ENCODE measurements at regions not wholly inside any gene's neighbourhood (a gene's known extent, or its start where the extent isn't known, plus 50 kb on each side); places are given as distances from the start of the nearest gene placed in this dataset.
"Not testable (repeated sequence)": the region's sequence is repeated elsewhere in the genome, so short reads cannot be mapped to it uniquely, and the experiment has no call there.

DNA sequence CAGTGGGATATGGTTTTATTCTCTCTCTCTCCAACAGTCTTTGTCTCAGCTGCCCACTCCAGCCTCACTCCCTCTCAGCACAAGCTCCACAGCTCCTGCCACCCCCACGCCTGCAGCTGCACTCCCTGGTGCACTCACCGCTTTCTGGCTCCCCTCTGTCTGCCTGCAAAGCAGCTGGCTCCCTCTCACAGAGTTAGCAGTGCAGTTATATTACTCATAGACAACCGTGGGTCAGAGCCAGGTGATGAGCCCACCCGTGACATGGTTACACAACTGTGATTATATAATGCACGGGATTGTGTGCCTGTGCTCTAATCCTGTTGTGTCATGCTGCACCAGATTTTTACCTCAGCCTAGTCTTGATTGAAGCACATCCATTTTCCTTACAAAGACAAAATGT, 276.9 kb upstream of the CHAC2 start:
- no peak for DNase-seq (ENCODE audit: low spot score)

DNA sequence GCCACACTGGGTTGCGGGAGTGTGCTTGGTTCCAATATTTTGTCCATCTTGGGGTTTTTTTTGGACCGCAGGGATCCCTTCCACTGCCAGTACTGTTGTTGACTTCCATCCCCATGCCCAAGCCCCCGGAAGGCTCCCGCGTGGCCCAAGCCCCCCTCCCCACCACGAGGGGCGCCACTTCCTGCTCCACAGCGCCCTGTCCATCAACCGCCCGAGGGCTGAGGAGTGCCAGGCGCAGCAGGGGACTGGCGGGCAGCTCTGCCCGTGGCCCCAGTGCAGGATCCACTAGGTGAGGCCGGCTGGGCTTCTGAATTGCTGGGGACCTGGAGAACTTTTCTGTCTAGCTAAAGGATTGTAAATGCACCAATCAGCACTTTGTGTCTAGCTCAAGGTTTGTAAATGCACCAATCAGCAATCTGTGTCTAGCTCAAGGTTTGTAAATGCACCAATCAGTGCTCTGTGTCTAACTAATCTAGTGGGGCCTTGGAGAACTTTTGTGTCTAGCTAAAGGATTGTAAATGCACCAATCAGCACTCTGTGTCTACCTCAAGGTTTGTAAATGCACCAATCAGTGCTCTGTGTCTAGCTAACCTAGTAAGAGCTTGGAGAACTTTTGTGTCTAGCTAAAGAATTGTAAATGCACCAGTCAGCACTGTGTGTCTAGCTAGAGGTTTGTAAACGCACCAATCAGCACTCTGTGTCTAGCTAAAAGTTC, 281.3 kb upstream of the CHAC2 start:
- DNase-seq (ENCODE audit: low spot score): not testable (repeated sequence)

DNA sequence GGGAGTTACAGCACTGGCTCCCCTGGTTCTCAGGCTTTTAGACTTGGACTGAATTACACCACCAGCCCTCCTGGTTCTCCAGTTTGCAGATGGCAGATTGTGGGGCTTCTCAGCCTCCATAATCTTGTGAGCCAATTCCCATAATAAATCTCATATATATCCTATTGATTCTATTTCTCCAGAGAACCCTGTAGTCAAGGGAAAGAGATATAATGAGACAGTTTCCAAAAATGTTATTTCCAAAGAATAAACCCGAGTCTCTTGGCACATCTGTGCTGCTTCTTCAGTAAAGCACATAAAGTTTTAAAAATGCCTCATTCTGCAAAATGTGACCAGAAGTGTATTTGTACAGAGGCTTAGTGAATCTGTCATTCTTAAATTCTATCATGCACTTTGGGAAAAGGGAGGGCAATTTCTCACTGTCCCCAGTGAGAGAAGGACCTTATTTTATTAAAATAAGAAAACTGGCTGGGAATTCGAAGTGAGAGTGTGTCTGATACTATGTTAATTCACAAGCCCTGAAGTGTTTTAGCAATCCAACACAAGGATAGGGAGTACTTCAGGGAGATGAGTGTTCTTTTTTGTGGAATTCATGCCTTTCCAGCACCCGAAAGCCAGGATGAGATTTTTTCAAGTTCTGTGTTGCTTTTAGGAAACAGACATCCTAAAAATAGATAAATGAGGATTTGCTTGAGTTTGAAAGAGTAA, 282.4 kb upstream of the CHAC2 start:
- no peak for DNase-seq (ENCODE audit: low spot score)

DNA sequence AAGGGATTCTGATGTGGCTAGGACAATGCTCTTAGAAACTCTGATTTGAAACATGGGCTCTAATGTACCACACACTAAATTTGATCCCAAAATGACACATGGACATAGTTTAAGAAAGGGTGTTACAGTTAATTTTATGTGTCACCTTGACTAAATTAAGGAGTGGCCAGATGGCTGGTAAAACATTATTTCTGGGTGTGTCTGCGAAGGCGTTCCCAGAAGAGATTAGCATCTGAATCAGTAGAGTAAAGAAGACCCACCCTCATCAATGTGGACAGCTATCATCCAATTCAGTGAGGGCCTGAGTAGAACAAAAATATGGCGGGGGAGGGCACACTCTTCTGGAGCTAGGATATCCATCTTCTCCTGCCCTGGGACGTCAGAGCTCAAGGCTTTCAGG, 283.1 kb upstream of the CHAC2 start:
- DNase-seq (ENCODE audit: low spot score): no peak

DNA sequence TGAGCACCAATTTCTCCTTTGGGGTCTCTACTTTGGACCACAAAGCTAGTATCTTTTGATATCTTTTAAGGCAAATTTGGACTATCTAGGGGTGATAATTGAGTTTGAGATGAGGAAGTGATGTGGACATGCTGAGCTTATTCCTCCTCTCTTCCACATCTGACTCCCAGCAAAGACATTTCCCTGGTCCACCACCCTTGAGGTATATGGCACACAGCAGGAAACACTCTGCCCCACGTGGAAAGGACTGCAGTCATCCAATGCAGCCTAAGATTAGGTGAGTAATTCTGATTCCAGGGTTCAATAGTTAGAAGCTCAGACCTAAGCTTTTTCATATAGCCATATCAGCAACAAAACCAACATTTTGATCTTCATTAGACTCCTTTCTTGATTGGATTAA, 290.1 kb upstream of the CHAC2 start:
- DNase-seq (ENCODE audit: low spot score): no peak

DNA sequence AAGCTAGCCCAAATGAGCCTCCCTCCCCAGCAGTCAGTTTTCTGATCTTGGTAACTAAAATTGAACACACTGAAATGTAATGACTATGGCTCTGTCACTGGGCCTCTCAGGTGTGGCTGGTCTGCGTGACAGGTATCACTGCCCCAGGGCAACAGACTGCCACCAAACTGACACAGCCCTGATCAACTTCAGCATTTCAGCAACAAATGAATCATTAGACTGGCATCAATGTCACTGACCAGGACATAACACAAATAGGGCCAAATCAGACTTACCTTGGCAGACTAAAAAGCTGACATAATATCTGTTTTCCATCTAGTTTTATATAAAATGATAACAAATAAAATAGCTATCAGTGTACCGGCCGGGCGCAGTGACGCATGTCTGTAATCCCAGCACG, 290.8 kb upstream of the CHAC2 start:
- DNase-seq (ENCODE audit: low spot score): no peak

DNA sequence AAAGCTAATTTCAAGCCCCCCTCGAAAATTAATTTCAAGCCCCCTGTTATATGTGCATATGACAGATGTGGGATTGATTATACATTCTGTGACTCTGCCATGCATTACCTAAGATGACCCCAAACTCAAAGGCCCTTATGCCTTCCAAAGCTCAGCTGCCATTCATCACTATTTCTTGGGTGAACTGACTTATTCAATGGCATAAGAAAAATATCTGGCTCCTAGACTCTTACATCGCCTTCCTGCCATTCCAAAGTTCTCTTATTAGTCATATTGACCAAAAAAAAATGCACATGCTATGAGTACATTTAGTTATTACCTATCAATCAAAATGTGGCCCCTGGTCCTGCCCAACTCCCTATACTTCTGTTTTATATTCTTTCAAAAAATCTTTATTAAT, 291.8 kb upstream of the CHAC2 start:
- DNase-seq (ENCODE audit: low spot score): no peak

DNA sequence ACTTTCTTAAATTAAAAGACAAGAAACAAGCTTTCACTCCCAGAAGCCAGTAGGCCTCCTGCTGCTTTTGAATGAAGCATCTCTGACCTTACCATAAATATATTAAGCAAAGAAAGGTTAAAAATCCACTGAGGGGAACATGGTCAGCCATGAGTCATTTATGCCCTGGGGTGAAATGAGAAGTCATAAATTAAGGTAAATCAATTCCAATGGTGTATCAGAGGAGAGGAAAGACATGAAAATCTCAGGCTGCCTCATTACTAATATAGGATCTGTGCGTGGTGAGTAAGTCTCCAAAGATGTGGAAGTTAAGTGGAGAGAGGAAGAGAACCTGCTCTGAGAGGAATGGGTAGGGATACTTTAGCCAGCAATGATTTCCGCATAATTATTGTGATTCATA, 292.3 kb upstream of the CHAC2 start:
- DNase-seq (ENCODE audit: low spot score): no peak

DNA sequence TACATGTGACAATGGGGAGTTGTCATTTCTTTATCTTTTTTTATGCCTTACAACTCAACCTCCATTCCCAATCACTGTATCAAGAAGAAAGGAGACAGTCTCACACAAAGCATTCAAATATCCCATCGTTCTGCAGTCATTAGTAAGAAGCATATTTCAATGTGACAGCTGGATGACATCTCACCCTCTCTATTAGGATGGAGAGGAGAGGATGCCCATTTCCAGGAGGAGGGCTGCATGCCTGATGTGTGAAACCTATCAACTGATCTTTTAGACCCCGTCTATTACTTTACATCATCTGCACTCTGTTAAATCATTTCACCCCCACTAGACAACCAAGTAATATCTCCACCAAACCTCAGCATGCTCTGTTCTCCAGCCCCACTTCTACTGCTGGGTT, 292.7 kb upstream of the CHAC2 start:
- no peak for DNase-seq (ENCODE audit: low spot score)

DNA sequence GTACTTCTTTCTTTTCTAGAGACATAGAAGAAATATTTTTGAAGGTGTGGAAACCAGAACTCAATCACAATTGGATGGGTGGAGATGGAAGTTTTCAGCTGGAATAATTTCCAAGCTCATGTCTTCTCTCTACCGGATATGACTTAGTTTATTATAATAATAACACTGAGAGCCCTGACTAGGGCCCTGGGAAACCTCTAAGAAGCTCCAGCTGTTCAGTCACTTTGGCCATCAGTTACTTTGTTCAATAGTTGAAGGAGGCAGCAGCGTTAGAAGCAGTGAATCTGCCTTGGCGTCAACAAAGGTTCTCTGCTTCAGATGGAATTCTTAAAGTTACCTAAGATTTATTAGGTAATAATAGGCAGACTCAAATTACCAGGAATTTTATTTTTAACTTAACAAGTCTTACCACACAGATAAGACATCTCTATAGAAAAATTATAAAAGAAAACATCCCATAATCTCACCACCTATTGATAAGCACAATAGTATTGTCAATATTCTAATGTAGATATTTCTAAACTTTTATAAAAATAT, 293.8 kb upstream of the CHAC2 start:
- DNase-seq (ENCODE audit: low spot score): no peak

DNA sequence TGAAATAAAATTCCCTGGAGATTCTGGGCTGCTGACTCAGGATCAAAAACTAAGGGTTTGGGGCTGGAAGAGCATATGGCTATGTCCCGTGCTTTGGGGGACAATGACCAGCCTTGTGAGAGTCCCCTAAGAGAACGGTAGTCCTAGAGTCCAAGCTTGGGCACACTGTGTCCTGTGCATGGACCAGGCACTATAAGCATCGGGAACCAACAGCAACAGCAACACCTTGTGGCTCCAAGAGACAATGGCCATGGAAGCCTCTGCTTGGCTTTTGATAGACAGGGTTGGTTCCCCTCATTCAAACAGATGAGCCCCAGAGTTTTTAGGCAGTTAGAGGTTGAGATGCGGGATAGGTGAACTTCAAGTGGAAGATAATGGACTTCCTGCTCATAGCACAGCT, 294.4 kb upstream of the CHAC2 start:
- DNase-seq (ENCODE audit: low spot score): no peak

DNA sequence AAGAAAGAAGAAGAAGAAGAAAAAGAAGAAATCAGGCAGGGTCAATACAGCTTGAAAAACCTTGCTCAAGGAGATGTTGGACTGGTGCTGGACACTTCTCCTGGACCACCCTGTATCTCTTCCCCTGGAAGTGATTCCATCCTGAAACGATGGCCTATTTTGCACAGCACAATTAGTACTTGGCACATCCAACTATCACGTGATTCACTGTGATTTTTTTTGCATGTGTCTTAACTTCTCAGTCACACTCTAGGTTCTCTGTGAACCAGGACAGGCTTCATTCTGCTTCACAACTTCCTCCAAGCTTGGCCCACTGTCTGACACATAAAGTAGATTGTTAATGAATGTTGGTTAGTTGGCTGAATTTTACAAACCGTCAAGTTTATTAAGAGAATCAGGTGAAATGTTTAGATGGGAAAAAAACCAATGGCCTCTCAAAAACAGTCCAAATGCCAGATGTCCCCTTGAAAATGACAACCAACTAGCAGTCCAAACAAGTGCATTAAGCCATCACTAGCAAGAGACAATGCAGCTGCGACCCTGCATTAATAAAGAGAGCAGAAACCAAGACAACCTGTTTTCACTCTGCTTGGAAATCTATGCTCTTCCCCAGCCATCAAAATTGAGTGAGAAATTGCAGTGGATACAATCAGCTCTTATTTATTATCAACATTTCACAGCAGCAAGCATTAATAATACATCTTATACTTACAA, 300.0 kb upstream of the CHAC2 start:
- no peak for DNase-seq (ENCODE audit: low spot score)

DNA sequence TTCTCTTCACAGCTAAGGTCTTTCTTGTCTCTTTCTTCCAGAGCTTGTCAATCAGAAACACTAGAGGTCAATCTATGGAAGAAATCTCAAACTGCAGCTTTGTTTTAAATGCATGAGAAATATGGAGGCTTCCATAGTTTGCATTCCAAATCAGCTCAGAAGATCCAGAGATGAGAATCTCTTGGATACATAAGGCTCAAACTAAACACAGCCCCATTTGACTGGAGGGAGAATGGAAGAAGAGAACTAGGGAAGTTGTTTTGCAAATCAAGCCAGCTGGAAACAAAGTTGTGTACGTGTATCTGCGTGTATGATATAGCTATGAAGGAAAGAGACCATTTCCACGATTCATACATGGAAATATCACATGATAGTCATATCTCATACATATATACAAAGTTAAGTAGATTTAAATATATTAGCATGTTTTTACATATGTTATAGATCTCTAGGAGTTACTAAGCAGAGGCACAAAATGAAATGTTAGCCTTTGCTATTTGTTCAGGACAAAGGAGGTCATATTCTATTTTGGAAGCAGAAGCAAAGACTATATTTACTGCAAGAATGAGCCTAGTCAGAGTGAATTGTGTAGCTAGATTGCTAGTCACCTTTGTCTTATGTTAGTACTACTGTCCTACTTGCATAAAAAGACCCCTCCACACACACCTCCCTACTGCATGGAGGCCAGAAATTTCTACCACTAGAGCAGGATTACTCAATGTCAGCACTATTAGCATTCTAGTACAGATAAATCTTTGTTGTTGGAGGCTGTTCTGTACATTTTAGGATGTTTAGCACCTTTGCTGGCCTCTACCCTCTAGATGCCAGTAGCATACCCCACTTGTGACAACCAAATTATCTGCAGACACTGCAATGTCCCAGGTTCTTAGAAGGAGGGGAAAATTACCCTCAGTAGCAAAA, 303.5 kb upstream of the CHAC2 start:
- no peak for DNase-seq (ENCODE audit: low spot score)

DNA sequence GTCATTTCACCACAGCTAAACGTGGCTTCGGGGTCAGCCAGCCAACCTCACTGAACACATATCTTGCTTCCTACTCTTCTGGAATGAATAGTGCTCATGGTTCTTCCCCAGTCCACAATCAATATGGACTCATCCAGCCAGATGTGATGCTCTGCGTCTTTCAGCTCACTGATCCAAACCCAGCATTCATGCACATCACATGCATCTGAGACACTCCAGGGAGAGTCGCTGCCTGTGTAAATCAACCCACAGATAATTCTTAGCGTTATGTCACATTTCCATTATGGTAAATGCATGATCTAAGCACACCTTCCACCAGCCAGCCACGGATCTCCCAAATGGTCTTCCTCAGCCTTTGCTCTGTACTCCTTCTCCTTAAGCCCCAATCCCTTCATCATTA, 306.7 kb upstream of the CHAC2 start:
- no peak for DNase-seq (ENCODE audit: low spot score)

DNA sequence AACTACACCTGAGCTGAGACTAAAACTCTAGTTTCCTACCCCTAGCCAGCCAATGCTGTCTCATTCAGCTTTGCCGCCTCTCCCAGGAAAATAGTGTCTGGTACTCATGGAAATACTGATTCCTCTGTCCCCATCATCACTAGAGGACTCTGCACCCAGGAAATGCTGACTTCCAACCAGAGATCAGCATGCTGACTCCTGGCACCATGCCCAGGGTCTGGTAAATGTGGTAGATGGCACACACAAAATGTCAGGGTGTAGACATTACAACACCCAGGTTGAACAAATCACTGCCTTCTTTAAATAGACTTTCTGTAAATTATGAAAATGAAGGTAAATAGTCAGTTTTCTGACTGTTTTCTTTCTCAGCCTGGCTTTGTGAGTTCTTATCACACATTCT, 307.3 kb upstream of the CHAC2 start:
- no peak for DNase-seq (ENCODE audit: low spot score)

DNA sequence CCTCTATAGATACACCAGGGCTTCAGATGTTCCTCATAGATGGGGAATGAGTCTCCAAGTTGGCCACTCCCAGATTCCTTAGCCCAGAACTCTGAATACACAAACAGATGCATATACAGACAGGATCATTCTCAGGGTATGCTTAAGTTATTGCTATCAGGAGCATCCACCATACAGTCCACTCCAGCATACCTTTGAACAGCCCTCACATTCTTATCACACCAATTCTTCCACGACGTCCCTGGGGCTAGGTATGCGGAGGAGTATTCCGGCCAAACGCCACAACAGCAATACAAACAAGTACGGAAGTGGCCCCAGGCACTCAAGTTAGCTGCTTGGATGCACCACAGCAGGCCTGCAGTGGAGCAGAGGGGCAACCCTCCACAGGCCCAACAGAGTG, 312.5 kb upstream of the CHAC2 start:
- DNase-seq (ENCODE audit: low spot score): no peak

DNA sequence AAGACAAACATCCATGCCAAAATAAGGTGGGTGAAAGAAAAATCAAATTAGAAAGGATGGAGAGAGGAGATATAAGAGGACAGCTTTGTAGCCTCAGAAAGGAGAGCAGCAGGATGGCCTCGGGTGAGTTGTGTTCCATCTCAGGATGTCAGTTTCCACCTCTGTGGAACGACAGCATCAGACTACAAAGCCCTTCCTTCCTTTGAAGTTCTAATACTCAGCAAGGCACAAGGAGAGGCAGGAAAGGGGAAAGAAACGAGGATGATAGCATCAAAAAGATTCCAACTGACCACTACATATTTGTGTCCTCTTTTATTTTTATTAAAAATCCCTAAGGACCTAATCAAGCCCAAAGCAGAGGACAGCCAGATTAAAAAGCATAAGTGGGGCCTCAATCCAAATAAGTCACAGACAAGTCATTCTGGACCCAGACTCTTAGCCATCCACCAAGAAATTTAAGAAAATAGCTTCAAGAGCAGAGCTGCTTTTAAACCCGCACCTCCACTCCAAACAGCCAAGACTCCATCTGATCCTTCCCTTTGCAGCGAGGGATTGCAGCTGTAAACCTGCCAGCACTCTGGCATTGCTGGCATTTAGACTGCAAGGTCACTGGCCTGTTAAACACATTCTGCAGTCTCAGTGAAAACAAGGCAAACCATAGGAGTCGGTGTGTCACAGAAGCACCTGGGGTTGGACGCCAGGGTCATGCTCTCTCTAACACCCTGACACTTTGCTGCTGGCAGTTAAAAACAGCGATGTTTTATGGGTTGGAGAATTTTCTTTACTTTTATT, 314.5 kb upstream of the CHAC2 start:
- no peak for DNase-seq (ENCODE audit: low spot score)

DNA sequence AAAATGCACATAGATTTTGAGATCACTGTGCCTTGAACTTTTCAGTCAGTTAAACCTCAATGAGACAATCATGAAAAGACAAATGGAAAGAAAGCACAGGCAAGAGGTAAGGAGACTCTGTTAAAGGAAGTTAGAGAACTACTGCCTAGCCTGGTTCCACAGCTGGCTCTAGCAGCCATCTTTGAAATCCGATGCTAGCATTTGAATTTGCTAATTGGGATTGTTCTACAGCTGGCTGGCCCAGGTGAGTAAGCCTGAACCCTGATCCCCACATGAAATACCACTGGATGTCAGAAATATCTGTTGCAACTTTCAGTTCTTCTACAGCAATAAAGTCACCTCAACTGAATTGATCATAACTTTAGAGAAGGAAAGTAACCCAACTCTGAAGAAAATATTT, 315.2 kb upstream of the CHAC2 start:
- no peak for DNase-seq (ENCODE audit: low spot score)

DNA sequence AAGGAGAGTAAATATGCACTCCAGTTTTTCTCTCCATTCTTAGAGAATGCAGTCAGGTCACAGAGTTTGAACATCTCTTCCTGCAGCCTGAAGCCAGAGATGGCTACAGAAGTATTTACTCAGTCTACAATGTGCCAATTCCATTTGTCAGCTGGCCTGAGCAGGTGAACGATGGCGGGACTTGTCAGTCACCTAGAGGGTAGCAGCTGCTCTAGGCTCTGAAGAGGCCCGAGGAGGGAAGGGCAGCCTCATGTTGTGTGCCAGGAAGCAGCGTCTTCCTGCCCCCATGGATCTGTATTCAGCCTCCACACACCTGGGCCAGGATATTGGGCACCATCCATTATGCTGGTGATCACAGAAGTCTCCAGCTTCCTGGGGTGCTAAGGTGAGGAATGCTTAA, 316.7 kb upstream of the CHAC2 start:
- DNase-seq (ENCODE audit: low spot score): no peak

DNA sequence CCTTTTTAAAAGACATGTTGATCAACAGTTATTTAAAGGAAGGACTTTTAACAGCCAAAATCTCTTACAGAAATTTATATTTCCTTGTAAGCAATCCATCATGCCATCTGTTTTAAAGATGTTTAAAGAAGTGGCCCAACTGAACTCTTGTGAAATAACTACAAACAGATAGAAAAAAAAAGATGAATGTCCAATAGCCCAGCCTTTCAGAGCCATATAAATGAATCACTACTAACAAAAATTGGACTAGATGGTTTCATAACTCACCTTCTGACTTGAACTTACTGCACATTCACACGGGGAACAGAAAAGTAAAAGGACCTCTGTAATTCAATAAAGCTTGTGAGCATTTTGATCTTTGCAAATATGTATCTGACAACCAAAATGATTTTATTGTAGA, 319.0 kb upstream of the CHAC2 start:
- DNase-seq (ENCODE audit: low spot score): no peak

DNA sequence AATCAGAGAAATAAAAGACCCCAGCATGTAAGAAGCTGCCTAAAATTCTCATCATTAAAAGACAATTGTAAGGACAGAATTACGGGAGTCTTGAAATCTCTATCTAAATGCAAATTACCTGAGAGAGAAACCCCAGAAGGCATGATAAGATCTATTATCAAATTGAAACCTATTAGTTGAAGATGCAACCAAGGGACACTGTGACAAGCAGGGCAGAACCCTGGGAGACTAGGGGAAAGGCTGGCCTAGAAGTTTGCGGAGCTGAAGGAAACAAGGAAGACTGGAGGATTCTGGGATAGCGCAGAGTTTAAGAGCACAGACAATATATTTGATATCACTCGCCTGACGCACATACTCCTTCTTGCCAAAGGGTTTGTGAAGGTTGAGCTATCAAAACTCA, 319.5 kb upstream of the CHAC2 start:
- DNase-seq (ENCODE audit: low spot score): no peak
